ENCODE measurements at regions not wholly inside any gene's neighbourhood (a gene's known extent, or its start where the extent isn't known, plus 50 kb on each side); places are given as distances from the start of the nearest gene placed in this dataset.

DNA sequence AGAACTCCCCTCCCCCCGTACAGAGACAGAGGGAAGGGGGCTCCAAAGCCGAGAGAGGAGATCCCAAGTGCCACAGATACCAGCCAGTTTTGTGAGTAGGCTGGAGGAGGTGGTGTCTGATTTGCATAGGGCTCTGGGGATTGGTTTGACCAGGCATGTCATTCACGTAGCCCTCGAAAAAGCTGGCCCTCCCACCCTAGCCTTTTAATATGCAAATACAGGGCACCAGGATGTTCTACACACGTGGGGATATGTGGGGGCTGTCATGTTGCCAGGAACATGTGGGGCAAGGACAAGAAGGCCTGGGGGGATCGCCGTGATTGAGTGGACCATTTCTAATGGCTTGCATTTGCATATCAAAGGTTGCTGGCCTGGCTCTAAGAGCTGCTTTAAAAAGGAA lies 272.9 kb downstream of the PPP1R2C start:
- DNase-seq, result no peak

DNA sequence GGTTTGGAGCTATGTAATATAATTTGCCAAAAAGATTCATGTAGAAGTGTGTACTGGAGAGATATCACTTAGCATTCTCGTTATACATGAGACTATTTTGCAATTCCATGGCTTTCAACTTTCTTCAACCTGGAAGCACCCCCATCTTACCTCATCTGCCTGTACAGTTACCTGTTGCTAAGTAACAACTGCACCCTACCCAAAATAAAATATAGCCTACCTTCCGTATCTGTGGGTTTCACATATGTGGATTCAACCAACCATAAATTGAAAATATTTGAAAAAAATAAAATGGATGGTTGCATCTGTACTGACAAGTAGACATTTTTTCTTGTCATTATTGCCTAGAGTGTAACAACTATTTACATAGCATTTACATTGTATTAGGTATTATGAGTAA lies 278.3 kb downstream of the PPP1R2C start:
- DNase-seq, result no peak

DNA sequence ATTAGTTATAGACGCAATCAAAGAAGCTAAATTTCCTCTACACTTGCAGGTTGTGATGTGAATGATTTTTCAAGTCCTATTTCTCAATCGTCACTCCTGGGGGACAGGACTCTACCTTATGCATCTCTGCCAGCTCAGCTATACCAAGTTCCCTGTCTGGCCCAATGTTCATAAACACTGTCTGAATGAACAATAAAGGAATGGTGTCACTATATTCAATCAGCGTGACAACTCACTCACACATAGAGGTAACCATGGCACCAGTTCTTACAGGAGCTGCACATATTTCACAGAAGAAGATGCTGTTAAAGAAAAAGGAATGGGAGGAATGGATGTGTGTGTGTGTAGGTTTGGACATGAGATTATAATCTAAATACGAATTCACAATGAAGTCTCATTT lies 280.6 kb downstream of the PPP1R2C start:
- DNase-seq, result no peak

DNA sequence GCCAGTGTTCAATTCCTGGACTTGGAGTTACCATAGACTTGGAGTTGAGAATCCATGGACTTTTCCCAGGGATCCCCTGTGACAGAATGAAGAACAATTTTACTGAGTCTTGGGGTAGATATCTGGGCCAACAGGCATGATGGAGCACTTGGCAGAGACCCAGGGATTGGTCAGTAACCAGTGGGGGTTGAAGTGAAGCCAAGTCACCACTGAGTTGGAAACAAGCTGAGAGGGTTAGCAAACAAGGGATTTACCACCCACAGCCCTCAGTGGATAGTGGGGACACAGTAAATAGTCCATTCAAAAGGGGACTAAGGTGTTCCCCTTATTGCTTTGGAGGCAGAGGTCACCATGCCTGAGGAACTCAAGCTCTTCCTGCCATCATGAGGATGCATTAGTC lies 281.7 kb downstream of the PPP1R2C start:
- no peak for DNase-seq

DNA sequence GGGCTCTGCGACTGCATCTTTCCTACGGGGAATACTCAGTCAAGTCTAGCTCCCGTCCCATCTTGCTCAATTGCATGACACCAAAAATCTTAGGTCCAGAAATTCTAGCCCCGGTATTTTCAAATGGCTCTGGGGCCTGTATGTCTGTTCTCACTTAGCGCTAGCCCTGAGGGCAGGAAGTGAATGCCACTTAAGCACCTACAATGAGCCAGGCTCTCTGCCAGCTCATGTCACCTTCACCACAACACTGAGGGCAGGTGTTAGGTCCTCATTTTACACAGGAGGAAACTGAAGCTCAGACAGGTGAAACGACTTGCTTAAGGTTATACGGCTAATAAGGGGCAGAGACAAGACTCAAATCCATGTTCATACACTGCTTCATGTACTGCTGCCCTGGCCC lies 282.8 kb downstream of the PPP1R2C start:
- DNase-seq, result no peak

DNA sequence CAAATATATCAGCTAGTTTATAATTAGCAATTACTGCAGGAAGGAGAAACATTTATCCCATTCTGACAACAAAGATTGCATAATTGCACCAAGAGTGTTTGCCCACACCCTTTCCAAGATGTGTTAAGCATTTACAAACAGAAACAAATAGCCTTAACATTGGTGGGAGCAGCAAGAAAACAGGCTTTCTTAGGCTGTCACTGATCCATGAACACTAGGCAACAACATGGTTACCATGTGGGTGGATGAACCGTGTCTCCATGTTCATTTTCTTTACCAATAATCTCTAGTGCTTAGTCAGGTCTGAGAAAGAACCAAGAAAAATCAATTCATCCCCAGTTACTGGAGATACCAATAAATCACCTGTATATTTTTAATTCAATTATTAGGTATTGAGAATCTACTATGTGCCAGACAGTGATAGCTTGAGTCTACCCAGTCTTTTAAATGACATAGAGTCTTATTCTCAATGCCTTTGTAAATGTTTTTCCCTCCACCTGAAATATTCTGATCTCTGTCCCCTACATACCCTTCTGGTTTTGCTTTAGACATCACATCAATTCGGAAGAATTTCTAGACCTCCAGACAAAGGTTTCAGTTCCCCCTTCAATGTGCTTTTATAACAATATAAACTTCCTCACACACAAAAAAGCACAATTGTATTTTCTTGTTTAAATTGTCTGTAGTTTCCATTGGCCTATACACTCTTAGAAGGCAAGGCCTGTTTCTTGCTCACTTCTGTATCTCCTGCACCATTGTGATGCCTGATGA lies 286.6 kb downstream of the PPP1R2C start:
- no peak for DNase-seq

DNA sequence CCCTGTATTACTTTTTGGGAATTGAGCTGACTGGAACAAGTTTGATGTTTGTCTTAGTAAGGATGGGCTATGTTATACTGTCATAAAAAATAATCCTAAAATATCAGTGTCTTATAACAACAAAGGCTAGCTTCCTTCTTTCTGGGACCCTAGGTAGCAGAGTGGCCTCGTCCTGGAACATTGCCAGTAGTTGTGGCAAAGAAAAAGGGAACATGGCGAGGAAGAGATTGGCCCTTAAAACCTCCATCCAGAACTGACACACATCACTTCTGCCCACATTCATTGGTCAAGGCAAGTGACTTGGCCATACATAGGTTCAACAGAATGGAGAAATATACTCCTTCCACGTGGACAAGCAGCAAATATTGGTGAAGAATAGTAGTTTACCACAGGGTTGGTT lies 287.9 kb downstream of the PPP1R2C start:
- DNase-seq, result no peak

DNA sequence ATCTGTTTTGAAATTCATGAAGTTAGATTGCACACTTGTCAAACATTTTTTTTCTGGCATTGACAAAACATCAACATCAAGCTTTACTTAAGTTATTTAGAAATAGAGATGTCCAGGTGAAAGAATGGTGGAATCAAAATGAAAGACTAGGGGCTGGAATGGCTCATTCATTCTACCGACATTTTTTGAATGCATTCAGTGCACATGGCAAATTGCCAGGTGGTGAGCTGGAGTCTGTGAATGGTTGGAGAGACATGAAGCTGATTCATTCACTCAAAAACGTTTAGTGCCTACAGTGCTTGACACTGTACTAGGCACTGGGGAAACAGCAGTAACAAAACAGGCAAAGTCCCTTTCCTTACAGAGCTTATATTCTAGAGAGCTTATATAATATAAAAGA lies 292.4 kb downstream of the PPP1R2C start:
- no peak for DNase-seq

DNA sequence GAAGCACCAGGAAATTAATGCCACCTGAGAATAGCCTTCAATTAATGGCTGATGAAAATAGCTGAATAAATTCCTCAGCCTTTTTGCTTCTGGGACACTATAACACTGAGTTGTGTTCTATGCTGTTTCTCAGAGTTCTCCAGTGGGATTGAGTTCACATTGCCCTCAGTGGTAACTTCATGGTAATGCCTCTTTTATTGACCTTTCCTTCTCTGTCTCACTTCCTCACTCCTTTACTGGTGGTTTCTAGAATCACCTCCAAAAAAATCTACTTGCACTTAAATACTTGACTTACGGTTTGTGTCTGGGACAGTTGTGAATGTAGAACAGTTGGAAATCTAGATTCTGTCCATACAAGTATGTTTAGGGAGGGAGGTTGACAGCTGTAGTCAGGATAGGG lies 293.7 kb downstream of the PPP1R2C start:
- no peak for DNase-seq

DNA sequence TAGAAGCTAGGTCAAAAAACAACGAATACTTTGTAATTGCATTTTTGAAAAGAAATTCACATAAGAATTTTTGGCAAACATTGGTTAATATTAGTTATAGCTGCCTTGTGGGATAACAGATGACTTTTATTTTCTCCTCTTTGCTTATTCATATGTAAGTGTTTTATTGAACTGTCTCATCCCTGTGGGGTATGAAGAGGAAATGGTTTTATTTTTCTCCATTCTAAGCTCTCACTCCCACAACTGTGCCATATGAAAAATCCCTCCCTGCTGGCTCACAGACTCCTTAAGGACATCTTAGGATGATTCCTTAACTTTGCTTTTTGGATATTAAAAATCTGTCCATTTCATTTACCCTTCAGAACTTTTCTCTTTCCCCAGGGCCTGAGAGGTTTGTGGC lies 300.6 kb downstream of the PPP1R2C start:
- DNase-seq, result no peak

DNA sequence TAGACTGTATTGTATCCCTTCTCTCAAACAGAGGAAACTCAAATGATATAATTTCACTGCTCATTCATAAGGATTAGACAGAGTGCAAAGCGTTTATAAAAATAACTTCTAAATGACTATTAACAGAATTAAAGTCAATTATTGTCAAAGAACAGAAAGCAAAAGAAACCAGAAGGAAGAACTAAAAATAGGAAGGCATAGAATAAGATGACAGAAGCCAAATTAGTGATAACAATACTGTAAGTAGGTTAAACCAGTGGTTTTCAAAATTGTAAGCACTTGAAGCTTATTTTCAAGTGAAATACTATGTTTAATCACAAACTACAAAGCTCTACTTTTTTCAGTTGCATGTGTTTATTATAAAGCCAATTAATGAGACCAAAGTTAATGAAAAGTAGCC lies 305.2 kb downstream of the PPP1R2C start:
- no peak for DNase-seq

DNA sequence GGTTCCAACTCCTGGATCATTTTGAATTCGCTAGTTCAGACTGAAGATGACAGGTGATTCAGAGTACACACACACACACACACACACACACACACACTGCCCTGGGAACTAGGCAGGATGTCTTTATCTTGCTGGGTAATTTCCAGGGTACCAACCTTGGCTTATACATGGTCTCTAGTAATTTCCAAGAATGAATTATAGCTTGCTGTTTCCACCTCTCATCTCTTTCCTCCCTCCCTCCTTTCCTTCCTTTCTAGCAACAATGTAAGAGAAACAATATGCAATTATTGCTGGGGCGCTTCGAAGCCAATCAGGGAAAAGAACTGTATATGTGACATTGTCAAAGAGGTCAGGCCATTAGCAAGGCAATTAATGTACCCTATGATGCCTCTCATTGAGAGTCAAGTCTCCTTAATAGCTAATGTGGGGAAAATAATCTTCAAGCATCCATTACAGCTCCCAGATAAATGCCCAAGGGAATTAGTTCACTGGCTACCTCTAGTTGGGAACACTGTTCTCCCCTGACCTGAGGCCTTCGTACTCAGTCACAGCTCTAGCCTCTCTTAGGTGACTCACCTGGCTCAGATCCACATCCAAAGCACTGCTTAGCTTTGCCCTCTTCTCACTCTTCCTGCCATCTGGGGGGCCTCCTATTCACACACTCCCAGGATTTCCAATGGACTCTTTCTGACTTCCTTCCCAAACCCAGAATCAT lies 311.5 kb downstream of the PPP1R2C start:
- DNase-seq, result no peak

DNA sequence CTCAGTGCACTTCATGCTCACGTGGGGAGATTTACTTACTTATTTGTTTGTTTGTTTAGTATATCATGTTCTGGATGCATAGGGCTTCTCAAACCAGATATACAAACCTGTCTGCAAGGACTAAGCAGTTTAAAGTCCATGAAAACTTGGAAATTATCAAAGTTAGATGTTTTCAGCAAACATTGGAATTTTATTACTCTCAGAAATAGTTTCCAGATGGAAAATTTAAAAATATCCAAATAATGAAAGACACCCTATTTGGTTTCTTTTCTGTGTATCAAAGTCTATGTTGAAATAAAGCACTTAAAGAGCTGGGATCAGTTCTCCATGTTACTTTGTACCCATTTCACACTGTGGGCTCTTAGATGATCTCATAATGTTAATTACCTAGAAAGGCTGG lies 312.1 kb downstream of the PPP1R2C start:
- no peak for DNase-seq

DNA sequence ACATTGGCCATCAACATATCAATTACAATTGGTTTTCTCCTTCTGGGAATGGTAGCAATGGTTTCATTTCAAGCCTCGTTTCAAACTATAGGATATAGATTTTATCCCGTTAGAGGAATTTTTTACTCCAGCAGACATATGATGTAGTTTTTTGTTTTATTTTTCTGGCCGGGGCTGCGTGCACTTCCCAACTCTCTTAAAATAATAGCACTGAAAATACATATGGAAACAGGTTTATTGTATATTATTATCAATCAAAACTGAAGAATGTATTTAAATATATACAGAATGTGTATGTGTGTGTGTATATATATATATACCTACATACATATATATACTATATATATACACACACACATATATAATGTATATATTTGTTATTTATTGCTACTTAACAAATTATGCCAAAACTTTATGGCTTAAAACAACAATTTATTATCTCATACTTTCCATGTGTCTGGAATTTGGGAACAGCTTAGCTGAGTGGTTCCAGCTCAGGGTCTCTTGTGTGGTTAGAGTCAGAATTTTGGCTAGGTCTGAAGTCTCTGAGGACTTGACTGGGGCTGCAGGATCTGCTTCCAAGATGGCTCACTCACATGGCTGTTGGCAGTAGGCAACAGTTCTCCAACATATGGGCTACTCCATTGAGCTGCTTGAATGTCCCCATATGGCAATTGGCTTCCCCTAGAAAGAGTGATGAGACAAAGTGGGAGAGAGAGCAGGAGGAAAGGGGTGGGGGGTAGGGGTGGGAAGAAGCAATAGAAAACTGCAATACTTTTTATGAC lies 314.1 kb downstream of the PPP1R2C start:
- DNase-seq, result no peak

DNA sequence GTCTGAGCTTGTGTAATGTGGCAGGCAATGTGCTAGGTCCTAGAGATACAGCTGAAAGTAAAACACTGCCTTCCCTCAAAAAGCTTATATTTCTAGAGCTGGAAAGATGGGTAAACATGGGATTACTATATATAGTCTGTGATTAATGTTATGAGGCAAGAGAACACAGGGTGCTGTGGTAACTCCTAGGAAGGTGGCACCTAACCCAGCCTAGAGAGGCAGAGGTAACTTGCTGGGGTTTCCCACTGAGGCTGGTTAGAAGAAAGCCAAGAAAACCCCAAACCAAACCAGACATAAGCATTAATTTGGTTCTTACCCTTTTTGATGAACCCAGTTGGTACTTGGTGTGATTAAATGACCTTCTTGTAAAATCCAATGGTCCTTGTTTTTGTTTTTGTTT lies 315.0 kb downstream of the PPP1R2C start:
- DNase-seq, result no peak

DNA sequence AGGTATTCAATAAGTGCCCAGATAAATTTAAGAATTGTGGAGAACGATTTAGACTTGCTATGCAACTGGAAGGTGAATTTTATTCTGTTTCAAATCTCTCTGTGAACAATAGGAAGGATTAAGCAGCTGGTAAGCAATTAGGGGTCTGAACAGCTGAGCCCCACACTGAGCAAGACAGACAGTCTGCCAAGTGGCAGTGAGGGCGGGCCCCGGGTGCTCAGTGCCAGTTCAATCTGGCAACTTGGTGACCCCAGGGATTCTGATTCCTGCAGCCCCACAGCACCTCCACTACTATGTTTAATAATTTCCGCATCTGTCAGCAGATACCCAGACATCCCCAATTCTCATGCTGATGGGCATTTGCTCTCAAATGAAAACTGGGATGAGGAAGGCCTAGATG lies 317.3 kb downstream of the PPP1R2C start:
- no peak for DNase-seq

DNA sequence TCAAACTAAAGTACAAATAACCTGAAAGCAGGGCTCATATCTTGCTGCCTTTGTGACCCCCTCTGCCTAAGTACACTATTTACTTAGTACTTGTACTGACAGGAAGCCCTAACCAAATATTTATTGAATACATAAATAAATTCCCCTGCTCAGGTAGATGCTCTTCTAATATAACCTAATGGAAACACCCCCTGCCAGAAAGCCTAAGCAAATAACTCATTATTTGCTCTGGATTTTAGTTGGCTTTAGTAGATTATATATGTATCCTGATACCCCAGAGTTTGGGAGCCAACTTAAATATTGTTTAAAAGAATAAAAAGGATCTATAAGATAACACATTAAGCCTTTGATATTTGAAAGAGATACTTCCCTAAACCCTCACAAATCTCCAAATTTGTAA lies 318.2 kb downstream of the PPP1R2C start:
- DNase-seq, result no peak

DNA sequence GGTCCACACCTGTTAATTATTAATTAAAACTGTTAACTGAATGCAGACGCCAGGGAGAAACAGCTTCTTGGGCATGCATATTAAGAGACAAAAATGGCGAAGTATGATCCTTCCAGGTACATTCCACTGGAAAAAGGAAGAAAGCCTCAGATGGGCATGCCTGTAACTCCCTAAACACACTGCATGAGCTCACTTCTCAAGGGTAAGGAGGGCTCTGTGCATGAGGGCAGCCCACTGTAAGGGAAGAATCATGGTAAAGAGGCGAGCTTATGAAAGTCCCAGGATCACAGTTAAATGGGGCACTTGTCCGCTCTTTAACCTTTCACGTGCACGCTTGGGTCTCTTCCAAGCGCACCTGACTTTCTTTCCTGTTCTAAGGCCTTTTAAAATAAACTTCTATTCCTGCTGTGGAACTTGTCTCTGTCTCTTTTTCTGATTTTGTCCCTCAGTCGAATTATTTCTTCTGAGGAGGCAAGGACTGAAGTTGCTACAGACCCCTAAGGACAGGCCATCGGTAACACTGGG lies 321.7 kb downstream of the PPP1R2C start:
- DNase-seq, result no peak

DNA sequence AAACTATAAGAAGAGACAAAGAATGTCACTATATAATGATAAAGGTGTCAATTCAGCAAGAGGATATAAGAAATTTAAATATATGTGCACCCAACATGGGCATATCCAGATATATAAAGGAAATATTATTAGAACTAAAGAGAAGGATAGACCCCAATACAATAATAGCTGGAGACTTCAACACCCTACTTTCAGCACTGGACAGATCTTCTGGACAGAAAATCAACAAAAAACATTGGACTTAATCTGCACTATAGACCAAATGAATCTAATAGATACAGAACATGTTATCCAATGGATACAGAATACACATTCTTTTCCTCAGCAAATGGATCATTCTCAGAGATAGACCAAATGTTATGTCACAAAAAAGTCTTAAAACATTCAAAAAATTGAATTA lies 327.7 kb downstream of the PPP1R2C start:
- no peak for DNase-seq

DNA sequence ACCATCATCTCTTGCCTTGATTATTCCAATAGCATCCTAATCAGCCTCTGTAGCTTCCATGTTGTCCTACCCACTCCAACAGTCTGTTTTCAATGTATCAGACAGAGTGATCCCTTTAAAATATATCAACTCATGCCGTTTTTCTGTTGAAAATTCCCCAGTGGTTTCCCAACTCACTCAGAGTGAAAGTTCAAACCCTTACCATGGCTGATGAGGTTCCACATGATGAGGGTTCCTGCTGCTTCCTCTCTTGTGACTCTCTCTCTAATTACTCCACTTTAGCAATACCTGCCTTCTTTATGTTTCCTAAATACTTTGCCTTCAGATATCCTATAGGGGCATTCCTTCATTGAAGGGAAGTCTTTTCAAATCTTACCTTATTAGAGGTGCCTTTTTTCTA lies 334.7 kb downstream of the PPP1R2C start:
- DNase-seq, result no peak

DNA sequence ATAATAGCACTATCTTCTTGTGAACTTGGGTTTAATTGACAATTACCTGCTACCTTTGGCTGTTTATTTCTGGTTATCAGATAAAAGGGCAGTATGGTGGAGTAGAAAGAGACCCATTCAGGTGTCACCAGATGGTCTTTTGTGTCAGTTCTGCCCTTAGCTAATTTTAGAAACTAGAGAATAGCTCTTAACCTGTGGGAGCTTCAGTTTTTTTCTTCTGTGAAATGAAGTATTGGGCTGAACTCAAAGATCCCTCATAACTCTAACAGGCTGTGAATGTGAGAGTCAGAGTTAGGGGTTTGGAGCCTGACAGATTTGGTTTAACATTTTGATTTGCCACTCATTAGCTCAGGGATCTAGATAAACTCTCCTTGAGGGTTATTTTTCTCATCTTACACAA lies 335.2 kb downstream of the PPP1R2C start:
- no peak for DNase-seq

DNA sequence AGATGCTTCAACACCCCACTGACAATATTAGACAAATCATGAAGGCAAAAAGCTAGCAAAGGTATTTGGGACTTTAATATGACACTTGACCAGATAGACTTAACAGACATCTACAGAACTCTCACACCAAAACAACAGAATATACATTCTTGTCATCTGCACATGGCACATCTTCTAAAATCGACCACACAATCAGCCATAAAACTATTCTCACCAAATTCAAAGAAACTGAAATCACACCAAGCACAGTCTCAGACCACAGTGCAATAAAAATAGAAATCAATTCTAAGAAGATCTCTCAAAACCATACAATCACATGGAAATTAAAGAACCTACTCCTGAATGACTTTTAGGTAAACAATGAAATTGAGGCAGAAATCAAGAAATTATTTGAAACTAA lies 340.8 kb downstream of the PPP1R2C start:
- no peak for DNase-seq

DNA sequence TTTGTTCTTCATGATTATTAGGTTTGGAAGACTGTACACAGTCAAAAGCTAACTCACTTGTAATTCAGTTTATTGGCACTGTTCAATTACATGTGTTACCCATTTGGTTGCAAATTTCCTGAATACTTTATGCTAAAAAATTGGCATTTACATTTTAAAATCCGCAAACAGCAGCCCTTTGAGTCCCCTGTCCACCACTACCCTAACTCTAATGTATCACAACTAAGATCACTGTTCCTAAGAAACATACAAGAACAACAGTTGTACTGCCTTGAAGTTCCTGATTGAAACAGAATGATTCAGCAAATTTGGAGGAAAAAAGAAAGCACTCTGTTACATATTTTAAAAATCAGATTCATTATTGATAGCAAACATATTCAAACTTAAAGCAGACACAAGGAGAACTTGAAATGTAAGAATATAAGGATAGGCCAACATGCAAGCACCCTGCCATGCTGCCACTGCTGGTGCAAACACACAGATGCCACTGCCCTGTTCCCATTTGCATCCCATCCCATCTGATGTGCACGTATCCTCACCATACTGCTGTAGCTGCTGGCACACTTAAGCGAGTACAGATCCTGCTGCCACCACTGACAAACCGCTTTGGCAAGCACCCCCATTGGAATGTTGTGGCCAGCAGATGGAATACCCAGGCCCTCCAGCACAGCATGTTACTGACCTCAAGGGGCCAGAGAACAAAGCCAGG lies 343.4 kb downstream of the PPP1R2C start:
- no peak for DNase-seq
